ENCODE measurements at regions not wholly inside any gene's neighbourhood (a gene's known extent, or its start where the extent isn't known, plus 50 kb on each side); places are given as distances from the start of the nearest gene placed in this dataset.
A peak's percentile ranks its signal among the peaks of the same experiment; 100 is the strongest.

DNA sequence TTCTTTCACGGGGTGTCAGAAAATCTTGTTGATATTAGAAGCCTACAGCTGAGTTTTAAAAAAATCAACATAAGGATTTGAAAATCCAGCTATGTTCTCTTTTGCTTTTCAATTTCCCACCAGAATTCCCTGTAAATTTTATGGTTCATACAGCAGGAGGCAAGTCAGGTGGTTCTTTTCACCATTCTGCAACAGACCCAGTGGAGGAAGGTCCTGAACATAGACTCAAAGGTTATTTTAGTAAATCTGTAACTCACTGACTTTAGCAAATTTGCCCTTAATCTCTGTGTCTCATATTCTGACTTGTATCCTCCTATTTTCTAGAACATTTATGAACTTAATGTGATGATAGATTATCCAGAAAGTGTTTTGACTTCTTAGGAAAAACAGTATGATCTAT lies 235.4 kb upstream of the E2F7 start:
- ChIA-PET CTCF (no interaction called here), POLR2A (no interaction called here)
- H3K4me3 ChIP-seq (ENCODE audit: low read depth in 2 of 2, low read length in 2 of 2) = no peak overlapping the region
- H3K4me1 ChIP-seq (ENCODE audit: control insufficient read depth, insufficient read depth, low read length) = no peaks in the 10 kb centered on the region
- H3K27ac ChIP-seq (ENCODE audit: low read length) = no peak overlapping the region
- intact Hi-C loops (cut with micrococcal nuclease; ENCODE audit: unreplicated experiment) (no loop called here), in situ Hi-C loops (cut with HindIII; ENCODE audit: low pct_unique_long_range_greater_than_20kb, low sequenced_read_pairs) (no loop called here)
- no TSS peak for BruUV-seq (replicated peaks)
- no peaks in the 10 kb centered on the region for H3K9me3 ChIP-seq (ENCODE audit: control insufficient read depth, insufficient read depth, low read depth, low read length)
- H3K27me3 ChIP-seq (ENCODE audit: control insufficient read depth, insufficient read depth, low read length) = no peaks in the 10 kb centered on the region
- no peak for DNase-seq (ENCODE audit: low read depth, low spot score)
- no peak for TF ChIP-seq SIN3A (IDR thresholded peaks at IDR 0.05; ENCODE audit: borderline replicate concordance, insufficient read depth, low read depth, low read length)
- TF ChIP-seq TCF7L2 (IDR thresholded peaks at IDR 0.05; ENCODE audit: low read depth, low read length) = no peak
- no peak for TF ChIP-seq REST (IDR thresholded peaks at IDR 0.05; ENCODE audit: insufficient read depth in 1 of 2, low read depth in 2 of 2, low read length in 1 of 2)
- TF ChIP-seq POLR2AphosphoS5 (IDR thresholded peaks at IDR 0.05; ENCODE audit: low read depth, low read length) = no peak
- no peak for TF ChIP-seq CTCF (IDR thresholded peaks at IDR 0.05)
- no peaks in the 10 kb centered on the region for H3K36me3 ChIP-seq (ENCODE audit: control insufficient read depth, insufficient read depth, low read length)
- ATAC-seq = no peak

- no peak for TF ChIP-seq CTCF (IDR thresholded peaks at IDR 0.05)
- TF ChIP-seq TCF7L2 (IDR thresholded peaks at IDR 0.05; ENCODE audit: low read depth, low read length) = no peak
- no peak for TF ChIP-seq REST (IDR thresholded peaks at IDR 0.05; ENCODE audit: insufficient read depth in 1 of 2, low read depth in 2 of 2, low read length in 1 of 2)
- peak; percentile 78 for ATAC-seq
- DNase-seq (ENCODE audit: low read depth, low spot score) = peak; percentile 56
- POLR2A ChIA-PET = interaction anchor here (0.7 kb wide), 1 partner anchor 39 kb away, joined by 4 read pairs; no protein-coding TSS in a partner anchor
- H3K36me3 ChIP-seq (ENCODE audit: control insufficient read depth, insufficient read depth, low read length) = no peaks in the 10 kb centered on the region
- no peak overlapping the region for H3K4me3 ChIP-seq (ENCODE audit: low read depth in 2 of 2, low read length in 2 of 2)
- intact Hi-C loops (cut with micrococcal nuclease; ENCODE audit: unreplicated experiment) (no loop called here), in situ Hi-C loops (cut with HindIII; ENCODE audit: low pct_unique_long_range_greater_than_20kb, low sequenced_read_pairs) (no loop called here)
- BruUV-seq (replicated peaks) = no TSS peak
- no peaks in the 10 kb centered on the region for H3K27me3 ChIP-seq (ENCODE audit: control insufficient read depth, insufficient read depth, low read length)
- CTCF ChIA-PET = no interaction called here
- H3K9me3 ChIP-seq (ENCODE audit: control insufficient read depth, insufficient read depth, low read depth, low read length) = no peaks in the 10 kb centered on the region
- no peak overlapping the region for H3K27ac ChIP-seq (ENCODE audit: low read length)
- H3K4me1 ChIP-seq (ENCODE audit: control insufficient read depth, insufficient read depth, low read length) = no peaks in the 10 kb centered on the region
Observed at GRCh38 chr12:77299910-77300669, 234.7 kb upstream of the E2F7 start.

All from Panc1 (cell line).